SU-DHL-6 (cell line): ENCODE measurements at regions not wholly inside any gene's neighbourhood (a gene's known extent, or its start where the extent isn't known, plus 50 kb on each side); places are given as distances from the start of the nearest gene placed in this dataset.

Experiments
- H2AFZ ChIP-seq: fragments of 200-600 bp; sonication (generic); 2 replicates; pipeline ENCODE4 v1.6.1; 2014; ENCODE audit warnings: low read depth, mild to moderate bottlenecking, moderate library complexity, mixed read lengths, antibody characterized with exemption, low read length; ENCODE audit not compliant: severe bottlenecking
- H3F3A ChIP-seq: fragments of 200-600 bp; shearing (Covaris generic); 2 replicates; pipeline ENCODE4 v1.6.0; 2016; ENCODE audit warnings: antibody characterized with exemption, mild to moderate bottlenecking; ENCODE audit not compliant: insufficient read depth
- H3K27ac ChIP-seq: fragments of 200-600 bp; sonication (generic); 2 replicates; pipeline ENCODE4 v1.5.1; 2016; ENCODE audit warnings: low read depth, mild to moderate bottlenecking, low read length, moderate library complexity, mixed read lengths
- H3K27me3 ChIP-seq: fragments of 200-600 bp; sonication (generic), shearing (Covaris generic); 2 replicates; pipeline ENCODE4 v1.6.0; 2014; ENCODE audit warnings: mild to moderate bottlenecking, low read length
- H3K36me3 ChIP-seq: fragments of 200-600 bp; sonication (generic); 2 replicates; pipeline ENCODE4 v1.6.1; 2014; ENCODE audit warnings: mild to moderate bottlenecking, low read length, mixed read lengths
- H3K4me2 ChIP-seq: fragments of 300-600, 200-600 bp; shearing (Covaris generic), sonication (generic); 2 replicates; pipeline ENCODE4 v1.6.0; 2014; ENCODE audit warnings: low read length, low read depth, mild to moderate bottlenecking; ENCODE audit not compliant: poor library complexity, severe bottlenecking
- H3K4me3 ChIP-seq: fragments of 200-600 bp; sonication (generic); 2 replicates; pipeline ENCODE4 v1.5.1; 2014; ENCODE audit warnings: antibody characterized with exemption, low read length, mild to moderate bottlenecking, mixed read lengths; ENCODE audit not compliant: insufficient read depth, poor library complexity, severe bottlenecking
- H3K79me2 ChIP-seq: fragments of 200-600 bp; sonication (generic); 2 replicates; pipeline ENCODE4 v1.6.1; 2014; ENCODE audit warnings: mild to moderate bottlenecking, low read length, moderate library complexity; ENCODE audit not compliant: insufficient read depth
- H3K9ac ChIP-seq: fragments of 200-600 bp; sonication (generic); 2 replicates; pipeline ENCODE4 v1.7.0; 2014; ENCODE audit warnings: mild to moderate bottlenecking, low read length
- H3K9me2 ChIP-seq: fragments of 200-600 bp; sonication (generic); replicated peaks from 2 replicates; pipeline ENCODE4 v1.6.1; 2014; ENCODE audit warnings: low read length; ENCODE audit not compliant: insufficient read depth
- H3K9me3 ChIP-seq: fragments of 200-600 bp; sonication (generic); 2 replicates; pipeline ENCODE4 v1.6.1; 2014; ENCODE audit warnings: low read length, mixed read lengths; ENCODE audit not compliant: insufficient read depth
- H4K20me1 ChIP-seq: fragments of 200-600 bp; sonication (generic); 2 replicates; pipeline ENCODE4 v1.6.1; 2014; ENCODE audit warnings: low read depth, mild to moderate bottlenecking, antibody characterized with exemption, low read length, moderate library complexity, mixed read lengths
- CTCF ChIP-seq: fragments of 200-600 bp; sonication (generic); IDR thresholded peaks from one replicate; pipeline ENCODE4 v1.5.1; 2017; ENCODE audit warnings: antibody characterized with exemption, mild to moderate bottlenecking, low read length, moderate library complexity; ENCODE audit not compliant: insufficient read depth, poor library complexity, severe bottlenecking
- EZH2phosphoT487 ChIP-seq: fragments of 200-600 bp; sonication (generic), shearing (Covaris generic); conservative IDR thresholded peaks from 2 replicates; pipeline ENCODE4 v1.6.1; 2018; ENCODE audit warnings: mild to moderate bottlenecking, antibody characterized with exemption, low read length, moderate library complexity, mixed read lengths

- H3K27ac ChIP-seq, result no peak overlapping the region
- no peak overlapping the region for H3K4me3 ChIP-seq
- no peaks in the 10 kb centered on the region for H3K9me3 ChIP-seq
- no peaks in the 10 kb centered on the region for H4K20me1 ChIP-seq
- no peaks in the 10 kb centered on the region for H3K9me2 ChIP-seq
- H3K9ac ChIP-seq, result no peak overlapping the region
- H3K36me3 ChIP-seq, result no peaks in the 10 kb centered on the region
- no peaks in the 10 kb centered on the region for H3K79me2 ChIP-seq
- no peak overlapping the region for H3K4me2 ChIP-seq
- no peak overlapping the region for H2AFZ ChIP-seq
- H3F3A ChIP-seq, result no peaks in the 10 kb centered on the region
- TF ChIP-seq CTCF, result no peak
- no peak for TF ChIP-seq EZH2phosphoT487
- H3K27me3 ChIP-seq, result no peaks in the 10 kb centered on the region
Measured at GRCh38 chr15:56788359-56788758, 55.0 kb upstream of the ZNF280D start.

DNA sequence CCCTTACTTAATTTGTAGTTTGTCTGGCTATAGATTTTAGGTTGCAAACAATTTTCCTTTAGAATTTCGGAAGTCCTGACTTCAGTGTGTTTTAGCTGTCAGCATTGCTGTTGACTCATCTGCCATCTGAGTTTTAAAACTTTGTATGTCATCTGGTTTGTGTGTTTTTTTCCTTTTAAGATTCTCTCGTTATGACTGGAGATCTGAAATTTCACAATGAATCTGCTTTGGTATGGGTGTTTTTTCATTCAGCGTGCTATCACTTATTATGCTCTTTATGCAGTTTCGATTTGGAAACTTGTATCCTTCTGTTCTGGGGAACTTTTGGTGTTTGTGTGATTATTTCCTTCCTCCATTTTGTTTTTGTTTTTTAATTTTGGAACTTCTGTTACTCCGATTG is 53.7 kb upstream of the ZNF280D start:
- H3K4me3 ChIP-seq, result no peak overlapping the region
- H3F3A ChIP-seq, result no peaks in the 10 kb centered on the region
- H3K27ac ChIP-seq, result no peak overlapping the region
- H3K9ac ChIP-seq, result no peak overlapping the region
- H4K20me1 ChIP-seq, result no peaks in the 10 kb centered on the region
- H3K9me2 ChIP-seq, result no peaks in the 10 kb centered on the region
- H3K4me2 ChIP-seq, result no peak overlapping the region
- no peaks in the 10 kb centered on the region for H3K36me3 ChIP-seq
- TF ChIP-seq EZH2phosphoT487, result no peak
- TF ChIP-seq CTCF, result no peak
- no peaks in the 10 kb centered on the region for H3K79me2 ChIP-seq
- H2AFZ ChIP-seq, result no peak overlapping the region
- no peaks in the 10 kb centered on the region for H3K9me3 ChIP-seq
- no peaks in the 10 kb centered on the region for H3K27me3 ChIP-seq

GRCh38 chr15:56783857-56784661 is 50.8 kb upstream of the ZNF280D start:
- Histone ChIP-seq H3K36me3 (no peaks in the 10 kb centered on the region), H3K79me2 (no peaks in the 10 kb centered on the region), H3K9me3 (no peaks in the 10 kb centered on the region), H3K9ac (no peak overlapping the region), H3K4me2 (no peak overlapping the region), H3F3A (no peaks in the 10 kb centered on the region), H2AFZ (no peak overlapping the region), H3K27ac (no peak overlapping the region), H3K4me3 (no peak overlapping the region), H3K9me2 (no peaks in the 10 kb centered on the region), H3K27me3 (no peaks in the 10 kb centered on the region), H4K20me1 (no peaks in the 10 kb centered on the region)
- TF ChIP-seq EZH2phosphoT487 (no peak), CTCF (no peak)
